Panc1 (cell line): ENCODE measurements at regions not wholly inside any gene's neighbourhood (a gene's known extent, or its start where the extent isn't known, plus 50 kb on each side); places are given as distances from the start of the nearest gene placed in this dataset.

Experiments
- ATAC-seq: fragments of 200-7000 bp; cut with Tn5 transposase; 2 replicates; pipeline ENCODE4 v1.9.1; 2020; ENCODE audit warnings: mild to moderate bottlenecking, moderate library complexity
- BruUV-seq: library from RNA; stranded (reverse); fragments of 400-500 nt; replicated peaks from 2 replicates; lab custom pipeline; 2021; lab: Mats Ljungman, UMichigan
- CTCF ChIA-PET: fragments of 300-600 bp; sonication (Branson Sonifier 250); formaldehyde crosslinking; loops from one replicate; lab custom pipeline; 2022; ENCODE audit warnings: antibody characterized with exemption; lab: Charles Lee
- POLR2A ChIA-PET: fragments of 300-600 bp; sonication (Branson Sonifier 250); formaldehyde crosslinking; loops from one replicate; lab custom pipeline; 2022; ENCODE audit warnings: antibody characterized with exemption; lab: Charles Lee
- DNase-seq: peaks from one replicate; pipeline ENCODE4 v3.0.0-alpha.2; 2010; ENCODE audit warnings: low read depth, low spot score
- H3K27ac ChIP-seq: 2 replicates; pipeline ENCODE4 v1.5.1; 2011; ENCODE audit warnings: mild to moderate bottlenecking, low read length, inconsistent platforms
- H3K27me3 ChIP-seq: fragments of 200-500 bp; sonication (Bioruptor generic); 2 replicates; pipeline ENCODE4 v1.6.0; 2014; ENCODE audit warnings: low read length, inconsistent platforms; ENCODE audit not compliant: control insufficient read depth, insufficient read depth
- H3K36me3 ChIP-seq: fragments of 200-500 bp; sonication (Bioruptor generic); 2 replicates; pipeline ENCODE4 v1.5.1; 2014; ENCODE audit warnings: inconsistent platforms, mild to moderate bottlenecking, low read length, moderate library complexity; ENCODE audit not compliant: control insufficient read depth, insufficient read depth
- H3K4me1 ChIP-seq: 2 replicates; pipeline ENCODE4 v1.5.1; 2011; ENCODE audit warnings: inconsistent platforms, mild to moderate bottlenecking, low read length, moderate library complexity; ENCODE audit not compliant: control insufficient read depth, insufficient read depth
- H3K4me3 ChIP-seq, 2 experiments: 2 replicates each; pipeline ENCODE4 v1.5.1; 2011 to 2012; ENCODE audit warnings: low read depth in 2 of 2, low read length in 2 of 2, mild to moderate bottlenecking in 2 of 2, inconsistent platforms in 1 of 2, moderate library complexity in 1 of 2
- H3K9me3 ChIP-seq: fragments of 200-500 bp; sonication (Bioruptor generic); 2 replicates; pipeline ENCODE4 v1.5.1; 2014; ENCODE audit warnings: low read depth, mild to moderate bottlenecking, inconsistent platforms, low read length, moderate library complexity; ENCODE audit not compliant: control insufficient read depth, insufficient read depth
- POLR2AphosphoS5 ChIP-seq: IDR thresholded peaks from 2 replicates; pipeline ENCODE4 v1.6.1; 2012; ENCODE audit warnings: mild to moderate bottlenecking, low read depth, low read length, moderate library complexity
- SIN3A ChIP-seq: IDR thresholded peaks from 2 replicates; pipeline ENCODE4 v1.6.1; 2012; ENCODE audit warnings: low read depth, mild to moderate bottlenecking, low read length, moderate library complexity, borderline replicate concordance; ENCODE audit not compliant: insufficient read depth
- TCF7L2 ChIP-seq: IDR thresholded peaks from 2 replicates; pipeline ENCODE4 v1.6.1; 2011; ENCODE audit warnings: mild to moderate bottlenecking, low read depth, low read length, inconsistent platforms
- in situ Hi-C: cut with HindIII; loops from 2 replicates; pipeline ENCODE4 v1.10.0; 2016; ENCODE audit warnings: low sequenced_read_pairs, low pct_unique_long_range_greater_than_20kb
- intact Hi-C: fragments of 100-400 bp; cut with micrococcal nuclease; formaldehyde crosslinking; loops from one replicate; pipeline ENCODE4 v1.10.0; 2022; ENCODE audit not compliant: unreplicated experiment
- TF ChIP-seq, protein P1 (sequence below): fragments of 450-650 bp; IDR thresholded peaks from 2 replicates; pipeline ENCODE4 v1.5.1; 2017; ENCODE audit warnings: mild to moderate bottlenecking
- TF ChIP-seq, protein P2 (sequence below), 2 experiments: IDR thresholded peaks; 2 replicates each; pipeline ENCODE4 v1.6.1; 2011 to 2012; ENCODE audit warnings: low read depth in 2 of 2, control low read depth in 1 of 2, low read length in 1 of 2, mild to moderate bottlenecking in 1 of 2, moderate library complexity in 1 of 2; ENCODE audit not compliant: insufficient read depth in 1 of 2

DNA sequence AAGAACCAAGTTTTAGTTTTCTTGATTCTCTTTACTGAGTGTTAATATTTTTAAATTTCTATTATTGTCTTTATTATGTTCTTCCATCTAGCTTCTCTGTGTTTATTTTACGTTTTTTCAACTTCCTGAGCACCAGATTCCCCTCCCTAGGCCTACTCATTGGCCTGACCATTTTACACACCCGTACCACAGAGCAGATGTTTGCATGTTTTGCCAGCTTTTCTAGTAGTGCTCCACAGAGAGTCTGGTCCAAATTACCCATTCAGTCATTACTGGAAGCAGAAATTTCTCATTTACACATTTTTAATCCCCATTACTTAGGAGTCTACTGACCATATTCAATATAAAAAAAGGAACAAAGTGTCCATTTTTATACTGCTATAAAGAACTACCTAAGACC is 66.9 kb downstream of the ING1 start:
- ChIA-PET CTCF (no interaction called here), POLR2A (no interaction called here)
- DNase-seq (no peak), ATAC-seq (no peak)
- Histone ChIP-seq H3K9me3 (no peaks in the 10 kb centered on the region), H3K36me3 (no peaks in the 10 kb centered on the region), H3K27me3 (no peaks in the 10 kb centered on the region), H3K4me1 (no peaks in the 10 kb centered on the region), H3K4me3 (no peak overlapping the region), H3K27ac (no peak overlapping the region)
- in situ Hi-C loops, result no loop called here
- intact Hi-C loops, result no loop called here
- TF ChIP-seq, protein P1, sequence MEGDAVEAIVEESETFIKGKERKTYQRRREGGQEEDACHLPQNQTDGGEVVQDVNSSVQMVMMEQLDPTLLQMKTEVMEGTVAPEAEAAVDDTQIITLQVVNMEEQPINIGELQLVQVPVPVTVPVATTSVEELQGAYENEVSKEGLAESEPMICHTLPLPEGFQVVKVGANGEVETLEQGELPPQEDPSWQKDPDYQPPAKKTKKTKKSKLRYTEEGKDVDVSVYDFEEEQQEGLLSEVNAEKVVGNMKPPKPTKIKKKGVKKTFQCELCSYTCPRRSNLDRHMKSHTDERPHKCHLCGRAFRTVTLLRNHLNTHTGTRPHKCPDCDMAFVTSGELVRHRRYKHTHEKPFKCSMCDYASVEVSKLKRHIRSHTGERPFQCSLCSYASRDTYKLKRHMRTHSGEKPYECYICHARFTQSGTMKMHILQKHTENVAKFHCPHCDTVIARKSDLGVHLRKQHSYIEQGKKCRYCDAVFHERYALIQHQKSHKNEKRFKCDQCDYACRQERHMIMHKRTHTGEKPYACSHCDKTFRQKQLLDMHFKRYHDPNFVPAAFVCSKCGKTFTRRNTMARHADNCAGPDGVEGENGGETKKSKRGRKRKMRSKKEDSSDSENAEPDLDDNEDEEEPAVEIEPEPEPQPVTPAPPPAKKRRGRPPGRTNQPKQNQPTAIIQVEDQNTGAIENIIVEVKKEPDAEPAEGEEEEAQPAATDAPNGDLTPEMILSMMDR, result no peak
- TF ChIP-seq, protein P2, sequence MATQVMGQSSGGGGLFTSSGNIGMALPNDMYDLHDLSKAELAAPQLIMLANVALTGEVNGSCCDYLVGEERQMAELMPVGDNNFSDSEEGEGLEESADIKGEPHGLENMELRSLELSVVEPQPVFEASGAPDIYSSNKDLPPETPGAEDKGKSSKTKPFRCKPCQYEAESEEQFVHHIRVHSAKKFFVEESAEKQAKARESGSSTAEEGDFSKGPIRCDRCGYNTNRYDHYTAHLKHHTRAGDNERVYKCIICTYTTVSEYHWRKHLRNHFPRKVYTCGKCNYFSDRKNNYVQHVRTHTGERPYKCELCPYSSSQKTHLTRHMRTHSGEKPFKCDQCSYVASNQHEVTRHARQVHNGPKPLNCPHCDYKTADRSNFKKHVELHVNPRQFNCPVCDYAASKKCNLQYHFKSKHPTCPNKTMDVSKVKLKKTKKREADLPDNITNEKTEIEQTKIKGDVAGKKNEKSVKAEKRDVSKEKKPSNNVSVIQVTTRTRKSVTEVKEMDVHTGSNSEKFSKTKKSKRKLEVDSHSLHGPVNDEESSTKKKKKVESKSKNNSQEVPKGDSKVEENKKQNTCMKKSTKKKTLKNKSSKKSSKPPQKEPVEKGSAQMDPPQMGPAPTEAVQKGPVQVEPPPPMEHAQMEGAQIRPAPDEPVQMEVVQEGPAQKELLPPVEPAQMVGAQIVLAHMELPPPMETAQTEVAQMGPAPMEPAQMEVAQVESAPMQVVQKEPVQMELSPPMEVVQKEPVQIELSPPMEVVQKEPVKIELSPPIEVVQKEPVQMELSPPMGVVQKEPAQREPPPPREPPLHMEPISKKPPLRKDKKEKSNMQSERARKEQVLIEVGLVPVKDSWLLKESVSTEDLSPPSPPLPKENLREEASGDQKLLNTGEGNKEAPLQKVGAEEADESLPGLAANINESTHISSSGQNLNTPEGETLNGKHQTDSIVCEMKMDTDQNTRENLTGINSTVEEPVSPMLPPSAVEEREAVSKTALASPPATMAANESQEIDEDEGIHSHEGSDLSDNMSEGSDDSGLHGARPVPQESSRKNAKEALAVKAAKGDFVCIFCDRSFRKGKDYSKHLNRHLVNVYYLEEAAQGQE (IDR thresholded peaks at IDR 0.05; ENCODE audit: insufficient read depth in 1 of 2, low read depth in 2 of 2, low read length in 1 of 2), result no peak
- BruUV-seq, result no TSS peak

DNA sequence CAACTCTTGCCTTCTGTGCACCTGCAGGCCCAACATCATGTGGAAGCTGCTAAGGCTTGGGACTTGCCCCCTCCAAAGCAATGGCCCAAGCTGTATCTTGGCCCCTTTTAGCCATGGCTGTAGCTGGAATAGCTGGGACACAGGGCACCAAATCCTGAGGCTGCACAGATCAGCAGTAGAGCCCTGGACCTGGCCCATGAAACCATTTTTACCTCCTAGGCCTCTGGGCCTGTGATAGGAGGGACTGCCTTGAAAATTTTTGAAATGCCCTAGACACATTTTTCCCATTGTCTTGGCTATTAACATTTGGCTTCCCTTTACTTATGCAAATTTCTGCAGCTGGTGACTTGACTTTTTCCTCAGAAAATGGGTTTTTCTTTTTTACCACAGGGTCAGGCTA is 68.7 kb downstream of the ING1 start:
- CTCF ChIA-PET, result no interaction called here
- TF ChIP-seq POLR2AphosphoS5 (no peak), SIN3A (no peak), TCF7L2 (no peak)
- TF ChIP-seq, protein P1, result no peak
- TF ChIP-seq, protein P2 (IDR thresholded peaks at IDR 0.05; ENCODE audit: insufficient read depth in 1 of 2, low read depth in 2 of 2, low read length in 1 of 2), result no peak
- Histone ChIP-seq H3K36me3 (no peaks in the 10 kb centered on the region), H3K4me3 (no peak overlapping the region), H3K27ac (no peak overlapping the region), H3K4me1 (no peaks in the 10 kb centered on the region), H3K27me3 (no peaks in the 10 kb centered on the region), H3K9me3 (no peaks in the 10 kb centered on the region)
- intact Hi-C loops (no loop called here), in situ Hi-C loops (no loop called here)
- POLR2A ChIA-PET, result no interaction called here
- ATAC-seq (no peak), DNase-seq (no peak)
- no TSS peak for BruUV-seq
